LHCN-M2 (cell line): ENCODE measurements at regions not wholly inside any gene's neighbourhood (a gene's known extent, or its start where the extent isn't known, plus 50 kb on each side); places are given as distances from the start of the nearest gene placed in this dataset.
"Not testable (repeated sequence)": the region's sequence is repeated elsewhere in the genome, so short reads cannot be mapped to it uniquely, and the experiment has no call there.

Experiments
- DNase-seq: peaks from one replicate; pipeline ENCODE4 v3.0.0-alpha.2; 2012; ENCODE audit warnings: low read depth

- peak; percentile 24 for DNase-seq
Observed at GRCh38 chrX:66110112-66110511, 53.9 kb upstream of the HEPH start.

DNA sequence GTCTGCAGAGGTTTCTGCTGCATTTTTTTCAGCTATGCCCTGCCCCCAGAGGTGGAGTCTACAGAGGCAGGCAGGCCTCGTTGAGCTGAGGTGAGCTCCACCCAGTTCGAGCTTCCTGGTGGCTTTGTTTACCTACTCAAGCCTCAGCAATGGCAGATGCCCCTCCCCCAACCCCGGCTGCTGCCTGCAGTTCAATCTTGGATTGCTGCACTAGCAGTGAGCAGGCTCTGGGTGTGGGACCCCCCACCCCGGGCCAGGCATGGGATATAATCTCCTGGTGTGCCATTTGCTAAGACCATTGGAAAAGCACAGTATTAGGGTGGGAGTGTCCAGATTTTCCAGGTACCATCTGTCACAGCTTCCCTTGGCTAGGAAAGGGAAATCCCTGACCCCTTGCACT is 56.2 kb upstream of the HEPH start:
- DNase-seq: not testable (repeated sequence)

GRCh38 chrX:66102398-66102797 is 61.6 kb upstream of the HEPH start:
- DNase-seq: not testable (repeated sequence)

DNA sequence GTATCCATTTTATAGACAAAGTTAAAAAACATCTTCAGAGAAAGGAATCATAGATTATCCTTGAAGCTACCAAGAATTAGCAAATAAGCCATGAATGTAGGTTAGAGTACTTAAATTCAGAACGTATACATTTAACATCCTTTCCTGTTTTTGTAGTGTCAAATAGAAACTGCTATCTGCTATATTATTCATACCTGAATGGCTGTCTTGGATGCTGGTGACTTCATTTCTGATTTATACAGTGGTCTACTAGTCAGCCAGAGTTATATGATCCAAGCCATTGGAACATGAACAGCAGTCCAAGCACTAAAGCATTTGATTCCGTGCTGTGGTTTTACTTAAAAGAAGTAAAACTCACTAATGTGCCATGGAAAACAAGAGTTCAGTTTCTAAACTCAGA is 58.3 kb upstream of the VSIG4 start:
- no peak for DNase-seq

GRCh38 chrX:66096987-66097386 is 57.1 kb upstream of the VSIG4 start:
- not testable (repeated sequence) for DNase-seq

DNA sequence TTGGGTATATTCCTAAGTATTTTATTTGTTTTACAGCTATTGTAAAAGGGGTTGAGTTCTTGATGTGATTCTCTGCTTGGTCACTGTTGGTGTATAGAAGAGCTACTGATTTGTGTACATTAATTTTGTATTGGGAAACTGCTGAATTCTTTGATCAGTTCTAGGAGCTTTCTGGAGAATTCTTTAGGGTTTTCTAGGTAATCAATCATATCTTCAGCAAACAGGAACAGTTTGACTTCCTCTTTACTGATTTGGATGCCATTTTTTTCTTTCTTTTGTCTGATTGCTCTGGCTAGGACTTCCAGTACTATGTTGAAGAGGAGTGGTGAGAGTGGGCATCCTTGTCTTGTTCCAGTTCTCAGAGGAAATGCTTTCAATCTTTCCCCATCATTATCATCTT is 50.1 kb upstream of the VSIG4 start:
- DNase-seq: not testable (repeated sequence)
